ENCODE measurements at regions not wholly inside any gene's neighbourhood (a gene's known extent, or its start where the extent isn't known, plus 50 kb on each side); places are given as distances from the start of the nearest gene placed in this dataset.

DNA sequence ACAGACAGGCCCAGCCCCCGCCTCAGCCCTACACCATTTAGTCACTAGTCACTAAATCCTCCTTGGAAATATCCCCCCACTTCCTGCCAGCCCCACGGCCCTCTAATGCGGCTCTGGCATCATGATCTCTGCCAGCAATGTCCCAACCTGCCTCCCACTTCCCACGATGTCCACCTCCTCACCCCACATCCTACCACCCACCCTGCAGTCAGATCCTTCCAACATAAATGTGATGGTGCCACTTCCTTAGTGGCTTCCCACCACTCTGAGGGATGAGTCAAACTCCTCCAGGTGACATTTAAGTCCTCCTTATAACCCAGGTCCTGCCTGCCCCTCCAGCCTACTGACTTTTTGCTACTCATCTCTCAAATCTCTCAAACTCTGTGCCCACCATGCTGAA is 167.5 kb downstream of the SHQ1 start:
- Histone ChIP-seq H2BK120ac (replicated peaks; ENCODE audit: low read depth, low read length) (no peak overlapping the region), H3K23me2 (ENCODE audit: low read depth, low read length) (no peaks in the 10 kb centered on the region), H2AK5ac (ENCODE audit: low read depth, low read length) (no peak overlapping the region), H3K56ac (replicated peaks; ENCODE audit: insufficient read length, low read depth, low read length) (no peak overlapping the region), H3K79me2 (ENCODE audit: control insufficient read depth in 1 of 2, insufficient read depth in 2 of 2, low read length in 2 of 2) (no peaks in the 10 kb centered on the region), H3K4me3 (ENCODE audit: extremely low read depth in 1 of 4, insufficient read depth in 2 of 4, low read depth in 3 of 4, low read length in 4 of 4) (no peak overlapping the region), H3K9ac (replicated peaks in 1 of 4; ENCODE audit: extremely low read depth in 1 of 4, low read depth in 3 of 4, low read length in 3 of 4) (no peak overlapping the region), H4K91ac (replicated peaks; ENCODE audit: insufficient read length, low read length) (no peak overlapping the region), H3K14ac (ENCODE audit: insufficient read length) (no peak overlapping the region), H4K5ac (ENCODE audit: insufficient read length, low read depth, low read length) (no peak overlapping the region), H3K27me3 (replicated peaks in 1 of 4; ENCODE audit: control insufficient read depth in 3 of 4, extremely low read depth in 1 of 4, insufficient read depth in 3 of 4, low read length in 3 of 4) (no peaks in the 10 kb centered on the region), H3K36me3 (ENCODE audit: control insufficient read depth in 2 of 4, insufficient read depth in 4 of 4, low read length in 3 of 4) (no peaks in the 10 kb centered on the region), H3K4me1 (replicated peaks in 1 of 4; ENCODE audit: control insufficient read depth in 3 of 4, insufficient read depth in 4 of 4, low read length in 3 of 4) (no peaks in the 10 kb centered on the region), H3K9me3 (ENCODE audit: insufficient read depth in 2 of 2, low read depth in 1 of 2, low read length in 1 of 2) (no peaks in the 10 kb centered on the region), H2BK15ac (ENCODE audit: low read length) (no peak overlapping the region), H3K79me1 (ENCODE audit: low read depth, low read length) (no peaks in the 10 kb centered on the region), H3K27ac (ENCODE audit: low read depth, low read length) (no peak overlapping the region), H4K20me1 (replicated peaks in 1 of 2; ENCODE audit: control insufficient read depth in 1 of 2, insufficient read depth in 2 of 2, low read length in 2 of 2) (no peaks in the 10 kb centered on the region), H3K23ac (ENCODE audit: insufficient read length) (no peak overlapping the region), H3K4ac (replicated peaks; ENCODE audit: insufficient read length, low read depth, low read length) (no peak overlapping the region), H3K4me2 (ENCODE audit: insufficient read depth in 1 of 2, low read depth in 2 of 2, low read length in 2 of 2) (no peak overlapping the region), H2BK12ac (ENCODE audit: low read depth, low read length) (no peak overlapping the region; the same call in 1 of the 2 replicates), H2BK5ac (ENCODE audit: low read depth, low read length) (no peak overlapping the region), H2AFZ (ENCODE audit: low read length) (no peak overlapping the region), H4K8ac (ENCODE audit: extremely low read depth, insufficient read depth, low read length) (no peak overlapping the region), H3K18ac (ENCODE audit: extremely low read depth, low read length) (no peak overlapping the region), H2BK20ac (ENCODE audit: low read length) (no peak overlapping the region)
- WGBS, 2 experiments (ENCODE audit: extremely low coverage in 1 of 2, insufficient coverage in 1 of 2, insufficient read length in 1 of 2, insufficient replicate concordance in 2 of 2, low coverage in 1 of 2, low lambda C conversion rate in 2 of 2, missing lambda C conversion rate in 1 of 2): 81% methylated on average over 4 of the region's 4 CpGs; no CpG with 5 or more reads in 1 of the 2 experiments
- DNase-seq (ENCODE audit: low read depth in 1 of 2, low spot score in 2 of 2) (no peak), FAIRE-seq (no peak)
- ChIA-PET POLR2A (ENCODE audit: partially characterized antibody) (no interaction called here), CTCF (ENCODE audit: partially characterized antibody) (interaction anchor here (1.0 kb wide), 1 partner anchor 9 kb away, joined by 3 read pairs; no protein-coding TSS in a partner anchor)
- TF ChIP-seq TAF1 (IDR thresholded peaks at IDR 0.05; ENCODE audit: low read depth, low read length) (no peak), HDAC6 (IDR thresholded peaks at IDR 0.05; ENCODE audit: low read depth, low read length) (no peak)

Data from H1 (cell line).